ENCODE measurements at regions not wholly inside any gene's neighbourhood (a gene's known extent, or its start where the extent isn't known, plus 50 kb on each side); places are given as distances from the start of the nearest gene placed in this dataset.

DNA sequence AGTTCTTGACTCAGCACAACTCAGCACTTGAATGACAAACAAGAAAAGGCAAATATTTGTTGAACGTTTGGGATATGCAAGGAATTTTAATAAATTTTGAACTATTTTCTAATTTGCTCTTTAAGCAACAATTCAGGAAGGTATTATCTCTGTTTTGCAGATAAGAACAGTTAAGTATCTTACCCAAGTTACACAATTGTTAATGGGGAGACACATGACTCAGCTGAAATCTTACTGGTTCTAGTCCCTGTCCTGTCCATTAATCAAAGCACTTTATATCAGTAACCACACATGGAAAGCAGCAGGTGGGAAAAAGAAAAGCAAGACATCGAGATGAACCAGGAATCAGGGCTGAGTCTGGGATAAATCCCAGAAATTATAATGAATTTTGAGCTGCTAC lies 493.9 kb upstream of the PIK3C3 start (continued):
- TF ChIP-seq, protein P1, sequence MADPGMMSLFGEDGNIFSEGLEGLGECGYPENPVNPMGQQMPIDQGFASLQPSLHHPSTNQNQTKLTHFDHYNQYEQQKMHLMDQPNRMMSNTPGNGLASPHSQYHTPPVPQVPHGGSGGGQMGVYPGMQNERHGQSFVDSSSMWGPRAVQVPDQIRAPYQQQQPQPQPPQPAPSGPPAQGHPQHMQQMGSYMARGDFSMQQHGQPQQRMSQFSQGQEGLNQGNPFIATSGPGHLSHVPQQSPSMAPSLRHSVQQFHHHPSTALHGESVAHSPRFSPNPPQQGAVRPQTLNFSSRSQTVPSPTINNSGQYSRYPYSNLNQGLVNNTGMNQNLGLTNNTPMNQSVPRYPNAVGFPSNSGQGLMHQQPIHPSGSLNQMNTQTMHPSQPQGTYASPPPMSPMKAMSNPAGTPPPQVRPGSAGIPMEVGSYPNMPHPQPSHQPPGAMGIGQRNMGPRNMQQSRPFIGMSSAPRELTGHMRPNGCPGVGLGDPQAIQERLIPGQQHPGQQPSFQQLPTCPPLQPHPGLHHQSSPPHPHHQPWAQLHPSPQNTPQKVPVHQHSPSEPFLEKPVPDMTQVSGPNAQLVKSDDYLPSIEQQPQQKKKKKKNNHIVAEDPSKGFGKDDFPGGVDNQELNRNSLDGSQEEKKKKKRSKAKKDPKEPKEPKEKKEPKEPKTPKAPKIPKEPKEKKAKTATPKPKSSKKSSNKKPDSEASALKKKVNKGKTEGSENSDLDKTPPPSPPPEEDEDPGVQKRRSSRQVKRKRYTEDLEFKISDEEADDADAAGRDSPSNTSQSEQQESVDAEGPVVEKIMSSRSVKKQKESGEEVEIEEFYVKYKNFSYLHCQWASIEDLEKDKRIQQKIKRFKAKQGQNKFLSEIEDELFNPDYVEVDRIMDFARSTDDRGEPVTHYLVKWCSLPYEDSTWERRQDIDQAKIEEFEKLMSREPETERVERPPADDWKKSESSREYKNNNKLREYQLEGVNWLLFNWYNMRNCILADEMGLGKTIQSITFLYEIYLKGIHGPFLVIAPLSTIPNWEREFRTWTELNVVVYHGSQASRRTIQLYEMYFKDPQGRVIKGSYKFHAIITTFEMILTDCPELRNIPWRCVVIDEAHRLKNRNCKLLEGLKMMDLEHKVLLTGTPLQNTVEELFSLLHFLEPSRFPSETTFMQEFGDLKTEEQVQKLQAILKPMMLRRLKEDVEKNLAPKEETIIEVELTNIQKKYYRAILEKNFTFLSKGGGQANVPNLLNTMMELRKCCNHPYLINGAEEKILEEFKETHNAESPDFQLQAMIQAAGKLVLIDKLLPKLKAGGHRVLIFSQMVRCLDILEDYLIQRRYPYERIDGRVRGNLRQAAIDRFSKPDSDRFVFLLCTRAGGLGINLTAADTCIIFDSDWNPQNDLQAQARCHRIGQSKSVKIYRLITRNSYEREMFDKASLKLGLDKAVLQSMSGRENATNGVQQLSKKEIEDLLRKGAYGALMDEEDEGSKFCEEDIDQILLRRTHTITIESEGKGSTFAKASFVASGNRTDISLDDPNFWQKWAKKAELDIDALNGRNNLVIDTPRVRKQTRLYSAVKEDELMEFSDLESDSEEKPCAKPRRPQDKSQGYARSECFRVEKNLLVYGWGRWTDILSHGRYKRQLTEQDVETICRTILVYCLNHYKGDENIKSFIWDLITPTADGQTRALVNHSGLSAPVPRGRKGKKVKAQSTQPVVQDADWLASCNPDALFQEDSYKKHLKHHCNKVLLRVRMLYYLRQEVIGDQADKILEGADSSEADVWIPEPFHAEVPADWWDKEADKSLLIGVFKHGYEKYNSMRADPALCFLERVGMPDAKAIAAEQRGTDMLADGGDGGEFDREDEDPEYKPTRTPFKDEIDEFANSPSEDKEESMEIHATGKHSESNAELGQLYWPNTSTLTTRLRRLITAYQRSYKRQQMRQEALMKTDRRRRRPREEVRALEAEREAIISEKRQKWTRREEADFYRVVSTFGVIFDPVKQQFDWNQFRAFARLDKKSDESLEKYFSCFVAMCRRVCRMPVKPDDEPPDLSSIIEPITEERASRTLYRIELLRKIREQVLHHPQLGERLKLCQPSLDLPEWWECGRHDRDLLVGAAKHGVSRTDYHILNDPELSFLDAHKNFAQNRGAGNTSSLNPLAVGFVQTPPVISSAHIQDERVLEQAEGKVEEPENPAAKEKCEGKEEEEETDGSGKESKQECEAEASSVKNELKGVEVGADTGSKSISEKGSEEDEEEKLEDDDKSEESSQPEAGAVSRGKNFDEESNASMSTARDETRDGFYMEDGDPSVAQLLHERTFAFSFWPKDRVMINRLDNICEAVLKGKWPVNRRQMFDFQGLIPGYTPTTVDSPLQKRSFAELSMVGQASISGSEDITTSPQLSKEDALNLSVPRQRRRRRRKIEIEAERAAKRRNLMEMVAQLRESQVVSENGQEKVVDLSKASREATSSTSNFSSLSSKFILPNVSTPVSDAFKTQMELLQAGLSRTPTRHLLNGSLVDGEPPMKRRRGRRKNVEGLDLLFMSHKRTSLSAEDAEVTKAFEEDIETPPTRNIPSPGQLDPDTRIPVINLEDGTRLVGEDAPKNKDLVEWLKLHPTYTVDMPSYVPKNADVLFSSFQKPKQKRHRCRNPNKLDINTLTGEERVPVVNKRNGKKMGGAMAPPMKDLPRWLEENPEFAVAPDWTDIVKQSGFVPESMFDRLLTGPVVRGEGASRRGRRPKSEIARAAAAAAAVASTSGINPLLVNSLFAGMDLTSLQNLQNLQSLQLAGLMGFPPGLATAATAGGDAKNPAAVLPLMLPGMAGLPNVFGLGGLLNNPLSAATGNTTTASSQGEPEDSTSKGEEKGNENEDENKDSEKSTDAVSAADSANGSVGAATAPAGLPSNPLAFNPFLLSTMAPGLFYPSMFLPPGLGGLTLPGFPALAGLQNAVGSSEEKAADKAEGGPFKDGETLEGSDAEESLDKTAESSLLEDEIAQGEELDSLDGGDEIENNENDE (IDR thresholded peaks at IDR 0.05; ENCODE audit: insufficient replicate concordance, low read length) = no peak
- TF ChIP-seq CTBP2 (IDR thresholded peaks at IDR 0.05; ENCODE audit: borderline replicate concordance, insufficient read depth, insufficient read length, low read length) = no peak
- TF ChIP-seq GABPA (IDR thresholded peaks at IDR 0.05; ENCODE audit: borderline replicate concordance, insufficient read depth, low read length) = no peak
- TF ChIP-seq TBP (IDR thresholded peaks at IDR 0.05; ENCODE audit: low read depth, low read length) = no peak
- TF ChIP-seq HDAC2 (IDR thresholded peaks at IDR 0.05; ENCODE audit: borderline replicate concordance in 1 of 2, low read depth in 2 of 2, low read length in 2 of 2) = no peak
- no peak for TF ChIP-seq USF2 (IDR thresholded peaks at IDR 0.05; ENCODE audit: low read length)
- TF ChIP-seq POLR2A (IDR thresholded peaks at IDR 0.05; ENCODE audit: control extremely low read depth in 1 of 2, low read depth in 2 of 2, low read length in 2 of 2) = no peak
- no peak for TF ChIP-seq POU5F1 (IDR thresholded peaks at IDR 0.05; ENCODE audit: low read depth, low read length)

All from H1 (cell line).